HFFc6 (cell line): ENCODE measurements at regions not wholly inside any gene's neighbourhood (a gene's known extent, or its start where the extent isn't known, plus 50 kb on each side); places are given as distances from the start of the nearest gene placed in this dataset.

Experiments
- DNase-seq: peaks from one replicate; pipeline ENCODE4 v3.0.0-alpha.2; 2018
- H3K27ac Mint-ChIP-seq: 2 replicates; pipeline ENCODE4 v1.8.0; 2020; ENCODE audit warnings: mild to moderate bottlenecking, mixed read lengths
- H3K27me3 Mint-ChIP-seq: 2 replicates; pipeline ENCODE4 v1.8.0; 2021; ENCODE audit warnings: mild to moderate bottlenecking, moderate library complexity, mixed read lengths; ENCODE audit not compliant: insufficient read depth
- H3K36me3 Mint-ChIP-seq: 2 replicates; pipeline ENCODE4 v1.8.0; 2021; ENCODE audit warnings: low read depth, mixed read lengths
- H3K4me1 Mint-ChIP-seq: 2 replicates; pipeline ENCODE4 v1.8.0; 2020; ENCODE audit warnings: low read depth, mixed read lengths
- H3K4me3 Mint-ChIP-seq: 2 replicates; pipeline ENCODE4 v1.8.0; 2020; ENCODE audit warnings: mild to moderate bottlenecking, moderate library complexity, mixed read lengths
- H3K9me3 Mint-ChIP-seq: 2 replicates; pipeline ENCODE4 v1.8.0; 2020; ENCODE audit warnings: mild to moderate bottlenecking, mixed read lengths
- CTCF ChIP-seq: fragments of 200-600 bp; sonication (generic); IDR thresholded peaks from 2 replicates; pipeline ENCODE4 v1.5.0; 2021; ENCODE audit warnings: antibody characterized with exemption, mild to moderate bottlenecking

- peak; percentile 73 for DNase-seq
- TF ChIP-seq CTCF = no peak
- Mint-ChIP-seq H3K27ac (no peak overlapping the region), H3K4me1 (peaks cover 55% of the 10 kb centered on the region), H3K4me3 (no peak overlapping the region), H3K9me3 (peaks cover 12% of the 10 kb centered on the region), H3K27me3 (no peaks in the 10 kb centered on the region), H3K36me3 (no peaks in the 10 kb centered on the region; the same call in 1 of the 2 replicates)
Observed at GRCh38 chr15:38054488-38054887, 120.0 kb downstream of the TMCO5A start.

GRCh38 chr15:38058596-38059075 lies 124.2 kb downstream of the TMCO5A start:
- Mint-ChIP-seq H3K36me3 (no peaks in the 10 kb centered on the region; the same call in 1 of the 2 replicates), H3K4me1 (peaks cover 65% of the 10 kb centered on the region), H3K27ac (no peak overlapping the region), H3K9me3 (peaks cover 12% of the 10 kb centered on the region), H3K4me3 (no peak overlapping the region; the same call in 1 of the 2 replicates), H3K27me3 (no peaks in the 10 kb centered on the region; the same call in 1 of the 2 replicates)
- no peak for DNase-seq
- no peak for TF ChIP-seq CTCF

GRCh38 chr15:38059665-38060064 lies 125.2 kb downstream of the TMCO5A start:
- Mint-ChIP-seq H3K36me3 (no peaks in the 10 kb centered on the region; the same call in 1 of the 2 replicates), H3K27me3 (no peaks in the 10 kb centered on the region; the same call in 1 of the 2 replicates), H3K9me3 (peaks cover 11% of the 10 kb centered on the region), H3K4me1 (peaks cover 61% of the 10 kb centered on the region), H3K27ac (no peak overlapping the region), H3K4me3 (no peak overlapping the region)
- no peak for TF ChIP-seq CTCF
- no peak for DNase-seq

- peak overlapping the region; percentile 52 for H3K4me3 Mint-ChIP-seq
- DNase-seq = no peak
- no peaks in the 10 kb centered on the region for H3K36me3 Mint-ChIP-seq
- peak overlapping the region; percentile 0; the same call in 1 of the 2 replicates for H3K27ac Mint-ChIP-seq
- no peak for TF ChIP-seq CTCF
- peaks cover 59% of the 10 kb centered on the region for H3K4me1 Mint-ChIP-seq
- H3K9me3 Mint-ChIP-seq = no peaks in the 10 kb centered on the region
- no peaks in the 10 kb centered on the region; the same call in 1 of the 2 replicates for H3K27me3 Mint-ChIP-seq
Observed at GRCh38 chr15:38061856-38062649, 127.6 kb downstream of the TMCO5A start.

GRCh38 chr15:38062696-38063095 lies 128.3 kb downstream of the TMCO5A start:
- TF ChIP-seq CTCF = no peak
- Mint-ChIP-seq H3K4me3 (peak overlapping the region; percentile 52; the same call in 1 of the 2 replicates), H3K4me1 (peaks cover 59% of the 10 kb centered on the region), H3K27me3 (no peaks in the 10 kb centered on the region; the same call in 1 of the 2 replicates), H3K9me3 (no peaks in the 10 kb centered on the region), H3K27ac (peak overlapping the region; percentile 0; the same call in 1 of the 2 replicates), H3K36me3 (no peaks in the 10 kb centered on the region)
- DNase-seq = no peak
